Activated CD8-positive, alpha-beta T cell treated with anti-CD3 and anti-CD28 coated beads for 36 hours (primary cell): ENCODE measurements at regions not wholly inside any gene's neighbourhood (a gene's known extent, or its start where the extent isn't known, plus 50 kb on each side); places are given as distances from the start of the nearest gene placed in this dataset.

ENCODE experiments used
- ATAC-seq: fragments of 200-7000 bp; cut with Tn5 transposase; one replicate; pipeline ENCODE4 v1.10.0; 2021; ENCODE audit warnings: mild to moderate bottlenecking, moderate library complexity
- CTCF ChIA-PET: fragments of 350-600 bp; sonication (Branson Sonifier 250); formaldehyde crosslinking; loops from one replicate; lab custom pipeline; 2021; ENCODE audit warnings: antibody characterized with exemption; lab: Charles Lee
- POLR2A ChIA-PET: fragments of 350-600 bp; sonication (Branson Sonifier 250); formaldehyde crosslinking; loops from one replicate; lab custom pipeline; 2021; ENCODE audit warnings: antibody characterized with exemption; lab: Charles Lee
- DNase-seq: peaks from one replicate; pipeline ENCODE4 v3.0.0-alpha.2; 2020
- H3K27ac Mint-ChIP-seq: one replicate; pipeline ENCODE4 v1.8.0; 2021; ENCODE audit warnings: mild to moderate bottlenecking, mixed read lengths
- H3K27me3 Mint-ChIP-seq: one replicate; pipeline ENCODE4 v1.8.0; 2021; ENCODE audit warnings: mixed read lengths
- H3K36me3 Mint-ChIP-seq: one replicate; pipeline ENCODE4 v1.8.0; 2021; ENCODE audit warnings: low read depth, mixed read lengths
- H3K4me1 Mint-ChIP-seq: one replicate; pipeline ENCODE4 v1.8.0; 2021; ENCODE audit warnings: low read depth, mixed read lengths
- H3K4me3 Mint-ChIP-seq: one replicate; pipeline ENCODE4 v1.8.0; 2021; ENCODE audit warnings: mild to moderate bottlenecking, moderate library complexity, mixed read lengths
- H3K9me3 Mint-ChIP-seq: one replicate; pipeline ENCODE4 v1.8.0; 2021; ENCODE audit warnings: mixed read lengths
- intact Hi-C: fragments of 100-400 bp; cut with micrococcal nuclease; formaldehyde crosslinking; loops from one replicate; pipeline ENCODE4 v1.10.0; 2022
- TF ChIP-seq, protein P1 (sequence below): fragments of 200-600 bp; IDR thresholded peaks from one replicate; pipeline ENCODE4 v1.8.0; 2022; ENCODE audit warnings: antibody characterized with exemption, mild to moderate bottlenecking

GRCh38 chr16:85264752-85265151, 152.5 kb upstream of the CIBAR2 start:
- POLR2A ChIA-PET = no interaction called here
- intact Hi-C loops = no loop called here
- H3K4me1 Mint-ChIP-seq = peaks cover 6% of the 10 kb centered on the region

GRCh38 chr16:85265161-85265784, 153.0 kb upstream of the CIBAR2 start:
- Mint-ChIP-seq H3K4me3 (no peak overlapping the region), H3K4me1 (peaks cover 6% of the 10 kb centered on the region), H3K27ac (no peak overlapping the region), H3K36me3 (no peaks in the 10 kb centered on the region), H3K9me3 (no peaks in the 10 kb centered on the region), H3K27me3 (peaks cover 4% of the 10 kb centered on the region)
- DNase-seq (no peak), ATAC-seq (no peak)
- TF ChIP-seq, protein P1, sequence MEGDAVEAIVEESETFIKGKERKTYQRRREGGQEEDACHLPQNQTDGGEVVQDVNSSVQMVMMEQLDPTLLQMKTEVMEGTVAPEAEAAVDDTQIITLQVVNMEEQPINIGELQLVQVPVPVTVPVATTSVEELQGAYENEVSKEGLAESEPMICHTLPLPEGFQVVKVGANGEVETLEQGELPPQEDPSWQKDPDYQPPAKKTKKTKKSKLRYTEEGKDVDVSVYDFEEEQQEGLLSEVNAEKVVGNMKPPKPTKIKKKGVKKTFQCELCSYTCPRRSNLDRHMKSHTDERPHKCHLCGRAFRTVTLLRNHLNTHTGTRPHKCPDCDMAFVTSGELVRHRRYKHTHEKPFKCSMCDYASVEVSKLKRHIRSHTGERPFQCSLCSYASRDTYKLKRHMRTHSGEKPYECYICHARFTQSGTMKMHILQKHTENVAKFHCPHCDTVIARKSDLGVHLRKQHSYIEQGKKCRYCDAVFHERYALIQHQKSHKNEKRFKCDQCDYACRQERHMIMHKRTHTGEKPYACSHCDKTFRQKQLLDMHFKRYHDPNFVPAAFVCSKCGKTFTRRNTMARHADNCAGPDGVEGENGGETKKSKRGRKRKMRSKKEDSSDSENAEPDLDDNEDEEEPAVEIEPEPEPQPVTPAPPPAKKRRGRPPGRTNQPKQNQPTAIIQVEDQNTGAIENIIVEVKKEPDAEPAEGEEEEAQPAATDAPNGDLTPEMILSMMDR = no peak
- CTCF ChIA-PET = interaction anchor here (1.1 to 3.7 kb wide), 2 partner anchors 10 to 13 kb away, joined by 3 to 21 read pairs; no protein-coding TSS in a partner anchor
- intact Hi-C loops = no loop called here
- POLR2A ChIA-PET = no interaction called here

More at GRCh38 chr16:85264752-85265151, 152.5 kb upstream of the CIBAR2 start:
- TF ChIP-seq, protein P1 = no peak
- CTCF ChIA-PET = interaction anchor here (1.1 to 3.7 kb wide), 2 partner anchors 10 to 12 kb away, joined by 3 to 21 read pairs; no protein-coding TSS in a partner anchor
- no peak for ATAC-seq
- H3K4me3 Mint-ChIP-seq = no peak overlapping the region
- peaks cover 4% of the 10 kb centered on the region for H3K27me3 Mint-ChIP-seq
- H3K27ac Mint-ChIP-seq = no peak overlapping the region
- H3K9me3 Mint-ChIP-seq = no peaks in the 10 kb centered on the region
- H3K36me3 Mint-ChIP-seq = no peaks in the 10 kb centered on the region
- DNase-seq = no peak

DNA sequence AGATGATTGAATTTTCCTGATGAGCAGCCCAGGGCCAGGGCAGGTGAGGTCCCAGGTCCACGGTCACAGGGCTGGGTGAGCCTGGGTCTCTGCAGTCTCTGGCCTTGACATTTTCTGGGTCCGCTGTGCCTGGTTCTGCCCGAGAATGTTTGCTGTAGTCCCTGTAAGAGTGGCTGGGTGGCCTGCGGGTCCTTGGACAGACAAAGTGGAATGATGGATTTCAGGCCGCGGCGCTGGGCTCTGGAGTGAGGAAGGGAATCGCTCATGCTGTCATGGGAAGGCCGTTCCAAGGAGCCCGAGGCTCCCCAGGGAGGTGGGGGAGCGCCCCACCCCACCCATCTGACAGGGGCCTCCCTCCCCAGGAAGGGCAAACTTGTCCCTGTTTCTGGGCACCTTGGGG, 153.5 kb upstream of the CIBAR2 start:
- CTCF ChIA-PET = no interaction called here
- H3K4me1 Mint-ChIP-seq = peaks cover 6% of the 10 kb centered on the region
- peaks cover 4% of the 10 kb centered on the region for H3K27me3 Mint-ChIP-seq
- no peaks in the 10 kb centered on the region for H3K36me3 Mint-ChIP-seq
- TF ChIP-seq, protein P1 = no peak
- intact Hi-C loops = no loop called here
- no peak overlapping the region for H3K27ac Mint-ChIP-seq
- ATAC-seq (no peak), DNase-seq (no peak)
- no peak overlapping the region for H3K4me3 Mint-ChIP-seq
- H3K9me3 Mint-ChIP-seq = no peaks in the 10 kb centered on the region
- POLR2A ChIA-PET = no interaction called here

- ChIA-PET CTCF (interaction anchor here (1.9 kb wide), 1 partner anchor 14 kb away, joined by 6 read pairs; no protein-coding TSS in a partner anchor), POLR2A (no interaction called here)
- ATAC-seq (no peak), DNase-seq (no peak)
- Mint-ChIP-seq H3K4me1 (peaks cover 6% of the 10 kb centered on the region), H3K4me3 (no peak overlapping the region), H3K27me3 (no peaks in the 10 kb centered on the region), H3K36me3 (no peaks in the 10 kb centered on the region), H3K9me3 (no peaks in the 10 kb centered on the region), H3K27ac (no peak overlapping the region)
- intact Hi-C loops = no loop called here
- TF ChIP-seq, protein P1 = no peak
Observed at GRCh38 chr16:85266857-85267256, 154.6 kb upstream of the CIBAR2 start.

DNA sequence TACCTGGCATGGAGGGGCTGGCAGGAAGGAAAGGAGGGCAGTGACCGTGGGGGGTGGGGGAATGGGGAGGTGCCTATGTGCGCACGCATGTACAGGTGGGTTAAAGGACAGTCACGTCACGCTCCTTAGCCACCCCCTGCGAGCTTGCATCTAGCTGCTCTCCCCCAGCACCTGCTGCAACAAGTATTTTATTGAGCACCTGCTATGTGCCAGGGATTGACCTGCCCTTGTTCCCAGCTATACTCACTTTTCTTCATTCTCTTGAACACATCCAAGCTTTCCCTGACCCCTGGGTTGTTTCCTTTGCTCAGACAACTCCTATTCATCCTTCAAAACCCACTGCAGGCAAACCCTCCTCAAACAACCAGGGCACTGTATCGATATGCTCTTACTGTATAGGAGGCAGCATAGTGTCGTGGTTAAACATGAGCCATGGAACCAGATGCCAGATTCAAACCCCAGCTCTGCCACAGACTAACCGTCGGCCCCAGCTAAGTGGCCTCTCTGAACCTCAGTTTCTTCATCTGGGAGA, 155.2 kb upstream of the CIBAR2 start:
- H3K27me3 Mint-ChIP-seq = no peaks in the 10 kb centered on the region
- intact Hi-C loops = no loop called here
- TF ChIP-seq, protein P1 = no peak
- H3K4me3 Mint-ChIP-seq = no peak overlapping the region
- no peaks in the 10 kb centered on the region for H3K4me1 Mint-ChIP-seq
- ATAC-seq (no peak), DNase-seq (no peak)
- H3K36me3 Mint-ChIP-seq = no peaks in the 10 kb centered on the region
- POLR2A ChIA-PET = no interaction called here
- CTCF ChIA-PET = interaction anchor here (1.9 kb wide), 1 partner anchor 15 kb away, joined by 6 read pairs; no protein-coding TSS in a partner anchor
- no peak overlapping the region for H3K27ac Mint-ChIP-seq
- no peaks in the 10 kb centered on the region for H3K9me3 Mint-ChIP-seq
